Panc1 (cell line): ENCODE measurements at regions not wholly inside any gene's neighbourhood (a gene's known extent, or its start where the extent isn't known, plus 50 kb on each side); places are given as distances from the start of the nearest gene placed in this dataset.

ENCODE experiments used
- ATAC-seq: fragments of 200-7000 bp; cut with Tn5 transposase; 2 replicates; pipeline ENCODE4 v1.9.1; 2020; ENCODE audit warnings: mild to moderate bottlenecking, moderate library complexity
- BruUV-seq: library from RNA; stranded (reverse); fragments of 400-500 nt; replicated peaks from 2 replicates; lab custom pipeline; 2021; lab: Mats Ljungman, UMichigan
- CTCF ChIA-PET: fragments of 300-600 bp; sonication (Branson Sonifier 250); formaldehyde crosslinking; loops from one replicate; lab custom pipeline; 2022; ENCODE audit warnings: antibody characterized with exemption; lab: Charles Lee
- POLR2A ChIA-PET: fragments of 300-600 bp; sonication (Branson Sonifier 250); formaldehyde crosslinking; loops from one replicate; lab custom pipeline; 2022; ENCODE audit warnings: antibody characterized with exemption; lab: Charles Lee
- DNase-seq: peaks from one replicate; pipeline ENCODE4 v3.0.0-alpha.2; 2010; ENCODE audit warnings: low read depth, low spot score
- H3K27ac ChIP-seq: 2 replicates; pipeline ENCODE4 v1.5.1; 2011; ENCODE audit warnings: mild to moderate bottlenecking, low read length, inconsistent platforms
- H3K27me3 ChIP-seq: fragments of 200-500 bp; sonication (Bioruptor generic); 2 replicates; pipeline ENCODE4 v1.6.0; 2014; ENCODE audit warnings: low read length, inconsistent platforms; ENCODE audit not compliant: control insufficient read depth, insufficient read depth
- H3K36me3 ChIP-seq: fragments of 200-500 bp; sonication (Bioruptor generic); 2 replicates; pipeline ENCODE4 v1.5.1; 2014; ENCODE audit warnings: inconsistent platforms, mild to moderate bottlenecking, low read length, moderate library complexity; ENCODE audit not compliant: control insufficient read depth, insufficient read depth
- H3K4me1 ChIP-seq: 2 replicates; pipeline ENCODE4 v1.5.1; 2011; ENCODE audit warnings: inconsistent platforms, mild to moderate bottlenecking, low read length, moderate library complexity; ENCODE audit not compliant: control insufficient read depth, insufficient read depth
- H3K4me3 ChIP-seq, 2 experiments: 2 replicates each; pipeline ENCODE4 v1.5.1; 2011 to 2012; ENCODE audit warnings: low read depth in 2 of 2, low read length in 2 of 2, mild to moderate bottlenecking in 2 of 2, inconsistent platforms in 1 of 2, moderate library complexity in 1 of 2
- H3K9me3 ChIP-seq: fragments of 200-500 bp; sonication (Bioruptor generic); 2 replicates; pipeline ENCODE4 v1.5.1; 2014; ENCODE audit warnings: low read depth, mild to moderate bottlenecking, inconsistent platforms, low read length, moderate library complexity; ENCODE audit not compliant: control insufficient read depth, insufficient read depth
- CTCF ChIP-seq: fragments of 450-650 bp; IDR thresholded peaks from 2 replicates; pipeline ENCODE4 v1.5.1; 2017; ENCODE audit warnings: mild to moderate bottlenecking
- POLR2AphosphoS5 ChIP-seq: IDR thresholded peaks from 2 replicates; pipeline ENCODE4 v1.6.1; 2012; ENCODE audit warnings: mild to moderate bottlenecking, low read depth, low read length, moderate library complexity
- REST ChIP-seq, 2 experiments: IDR thresholded peaks; 2 replicates each; pipeline ENCODE4 v1.6.1; 2011 to 2012; ENCODE audit warnings: low read depth in 2 of 2, control low read depth in 1 of 2, low read length in 1 of 2, mild to moderate bottlenecking in 1 of 2, moderate library complexity in 1 of 2; ENCODE audit not compliant: insufficient read depth in 1 of 2
- SIN3A ChIP-seq: IDR thresholded peaks from 2 replicates; pipeline ENCODE4 v1.6.1; 2012; ENCODE audit warnings: low read depth, mild to moderate bottlenecking, low read length, moderate library complexity, borderline replicate concordance; ENCODE audit not compliant: insufficient read depth
- TCF7L2 ChIP-seq: IDR thresholded peaks from 2 replicates; pipeline ENCODE4 v1.6.1; 2011; ENCODE audit warnings: mild to moderate bottlenecking, low read depth, low read length, inconsistent platforms
- in situ Hi-C: cut with HindIII; loops from 2 replicates; pipeline ENCODE4 v1.10.0; 2016; ENCODE audit warnings: low sequenced_read_pairs, low pct_unique_long_range_greater_than_20kb
- intact Hi-C: fragments of 100-400 bp; cut with micrococcal nuclease; formaldehyde crosslinking; loops from one replicate; pipeline ENCODE4 v1.10.0; 2022; ENCODE audit not compliant: unreplicated experiment

- no peak for DNase-seq
- CTCF ChIA-PET = no interaction called here
- no TSS peak for BruUV-seq
Measured at GRCh38 chr6:40152196-40152595, 217.9 kb upstream of the MOCS1 start.

GRCh38 chr6:40148882-40149573 is 214.8 kb upstream of the MOCS1 start:
- Histone ChIP-seq H3K4me3 (no peak overlapping the region), H3K27ac (no peak overlapping the region), H3K4me1 (no peaks in the 10 kb centered on the region), H3K27me3 (peaks cover 2% of the 10 kb centered on the region; the same call in 1 of the 2 replicates), H3K9me3 (no peaks in the 10 kb centered on the region), H3K36me3 (no peaks in the 10 kb centered on the region)
- intact Hi-C loops (no loop called here), in situ Hi-C loops (no loop called here)
- no peak for ATAC-seq
- POLR2A ChIA-PET = no interaction called here
- DNase-seq = no peak
- no TSS peak for BruUV-seq
- TF ChIP-seq POLR2AphosphoS5 = no peak
- no peak for TF ChIP-seq REST (IDR thresholded peaks at IDR 0.05; ENCODE audit: insufficient read depth in 1 of 2, low read depth in 2 of 2, low read length in 1 of 2)
- TF ChIP-seq SIN3A = no peak
- TF ChIP-seq CTCF = no peak
- no peak for TF ChIP-seq TCF7L2
- CTCF ChIA-PET = no interaction called here

More at GRCh38 chr6:40152196-40152595, 217.9 kb upstream of the MOCS1 start:
- H3K27me3 ChIP-seq = peaks cover 2% of the 10 kb centered on the region; the same call in 1 of the 2 replicates
- no peak overlapping the region for H3K27ac ChIP-seq
- no peaks in the 10 kb centered on the region for H3K9me3 ChIP-seq
- ATAC-seq = no peak
- TF ChIP-seq CTCF (no peak), TCF7L2 (no peak), SIN3A (no peak), POLR2AphosphoS5 (no peak)
- H3K4me3 ChIP-seq = no peak overlapping the region
- no peaks in the 10 kb centered on the region for H3K4me1 ChIP-seq
- in situ Hi-C loops = no loop called here
- no peaks in the 10 kb centered on the region for H3K36me3 ChIP-seq
- POLR2A ChIA-PET = no interaction called here
- intact Hi-C loops = no loop called here
